ENCODE measurements at regions not wholly inside any gene's neighbourhood (a gene's known extent, or its start where the extent isn't known, plus 50 kb on each side); places are given as distances from the start of the nearest gene placed in this dataset.

- no peak overlapping the region for H3K9ac ChIP-seq (ENCODE audit: extremely low read depth, insufficient read length, low read length)
- H3K18ac ChIP-seq (ENCODE audit: insufficient read length, low read depth, low read length): no peak overlapping the region
- Mint-ChIP-seq H3K27me3 (ENCODE audit: low read depth) (0 out of 2 replicates have a peak, but pooled peaks cover 3% of the 10 kb centered on the region), H3K4me3 (no peak overlapping the region), H3K36me3 (ENCODE audit: insufficient read depth in 1 of 3, low read depth in 3 of 3) (no peaks in the 10 kb centered on the region; a peak in 1 of 7 replicates), H3K4me1 (peaks cover 12 to 13% of the 10 kb centered on the region in 2 experiments), H3K27ac (no peak overlapping the region), H3K9me3 (peaks cover 3 to 10% of the 10 kb centered on the region in 2 experiments; a peak in 4 of 5 replicates)
- H3K79me2 ChIP-seq (ENCODE audit: insufficient read depth, low read length): no peaks in the 10 kb centered on the region
- no peak for TF ChIP-seq CTCF (conservative IDR thresholded peaks at IDR 0.05)
- H3K79me1 ChIP-seq (ENCODE audit: insufficient read depth, low read depth, low read length, poor library complexity, severe bottlenecking): no peaks in the 10 kb centered on the region
- H2BK5ac ChIP-seq (ENCODE audit: insufficient read length, low read length): no peak overlapping the region
- H3K56ac ChIP-seq (ENCODE audit: insufficient read length, low read depth, low read length): no peak overlapping the region
- H3K4ac ChIP-seq (ENCODE audit: low read depth, low read length): no peak overlapping the region
- H2AK5ac ChIP-seq (ENCODE audit: insufficient read length, low read length): no peak overlapping the region
- no peak overlapping the region for H3K27ac ChIP-seq (ENCODE audit: insufficient read length, low read depth, low read length)
- H3K4me2 ChIP-seq (ENCODE audit: insufficient read depth, insufficient read length, low read length): no peak overlapping the region
- H3T11ph ChIP-seq (ENCODE audit: low read length): no peak overlapping the region
- DNase-seq: no peak
- H4K5ac ChIP-seq (ENCODE audit: insufficient read length, low read depth, low read length): no peak overlapping the region
- H2BK12ac ChIP-seq (ENCODE audit: insufficient read length, low read depth, low read length): no peak overlapping the region
- no peak overlapping the region for H4K8ac ChIP-seq (replicated peaks; ENCODE audit: insufficient read length, low read depth, low read length)
- H2BK15ac ChIP-seq (ENCODE audit: low read depth, low read length): no peak overlapping the region
- no peak overlapping the region for H3K14ac ChIP-seq (ENCODE audit: insufficient read depth, low read length)
- no peaks in the 10 kb centered on the region for H4K20me1 ChIP-seq (ENCODE audit: control insufficient read depth, insufficient read depth, insufficient read length)
- no peaks in the 10 kb centered on the region for H3K27me3 ChIP-seq (ENCODE audit: insufficient read depth, low read length)
- WGBS (ENCODE audit: extremely low coverage, insufficient read length, low lambda C conversion rate): no CpG with 5 or more reads among the region's 24 CpGs
- H2BK20ac ChIP-seq (ENCODE audit: low read depth, low read length, poor library complexity, severe bottlenecking): no peak overlapping the region
- H4K91ac ChIP-seq (ENCODE audit: insufficient read length, low read depth, low read length): no peak overlapping the region
- H3K9me3 ChIP-seq (ENCODE audit: control insufficient read depth, low read depth, low read length): no peaks in the 10 kb centered on the region
- no peaks in the 10 kb centered on the region for H3K23me2 ChIP-seq (ENCODE audit: insufficient read length, low read depth, low read length, poor library complexity, severe bottlenecking)
- no peaks in the 10 kb centered on the region; the same call in 1 of the 2 replicates for H3K4me1 ChIP-seq (ENCODE audit: insufficient read depth, low read length)
- no peak overlapping the region for H3K23ac ChIP-seq (ENCODE audit: insufficient read length, low read depth, low read length)
- no peak overlapping the region for H2BK120ac ChIP-seq (ENCODE audit: low read depth, low read length, poor library complexity, severe bottlenecking)
- H2AFZ ChIP-seq (ENCODE audit: low read length): no peak overlapping the region
These were observed 2266.8 kb downstream of the LRRC4C start for GRCh38 chr11:39192671-39193070.
